ENCODE measurements at regions not wholly inside any gene's neighbourhood (a gene's known extent, or its start where the extent isn't known, plus 50 kb on each side); places are given as distances from the start of the nearest gene placed in this dataset.

DNA sequence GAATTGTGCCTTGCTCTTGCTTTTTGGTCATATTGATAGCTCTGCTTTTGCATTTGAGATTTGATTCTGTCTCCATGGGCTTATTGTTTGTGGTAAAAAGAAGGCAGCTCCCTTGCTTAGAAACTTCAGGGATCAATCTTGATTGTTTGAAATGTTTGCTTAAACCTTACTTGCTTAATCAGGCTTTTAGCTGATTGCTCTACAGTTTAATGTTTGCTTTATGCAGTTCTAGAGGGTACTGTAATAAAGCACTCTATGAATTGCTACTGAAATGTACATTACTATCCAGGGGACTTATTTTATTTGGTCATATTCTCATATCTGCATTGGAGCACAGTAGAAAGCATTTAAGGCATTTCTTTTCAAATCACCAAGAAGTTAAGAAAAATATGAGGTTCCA lies 545.4 kb upstream of the HS3ST5 start:
- TF ChIP-seq, protein P1, sequence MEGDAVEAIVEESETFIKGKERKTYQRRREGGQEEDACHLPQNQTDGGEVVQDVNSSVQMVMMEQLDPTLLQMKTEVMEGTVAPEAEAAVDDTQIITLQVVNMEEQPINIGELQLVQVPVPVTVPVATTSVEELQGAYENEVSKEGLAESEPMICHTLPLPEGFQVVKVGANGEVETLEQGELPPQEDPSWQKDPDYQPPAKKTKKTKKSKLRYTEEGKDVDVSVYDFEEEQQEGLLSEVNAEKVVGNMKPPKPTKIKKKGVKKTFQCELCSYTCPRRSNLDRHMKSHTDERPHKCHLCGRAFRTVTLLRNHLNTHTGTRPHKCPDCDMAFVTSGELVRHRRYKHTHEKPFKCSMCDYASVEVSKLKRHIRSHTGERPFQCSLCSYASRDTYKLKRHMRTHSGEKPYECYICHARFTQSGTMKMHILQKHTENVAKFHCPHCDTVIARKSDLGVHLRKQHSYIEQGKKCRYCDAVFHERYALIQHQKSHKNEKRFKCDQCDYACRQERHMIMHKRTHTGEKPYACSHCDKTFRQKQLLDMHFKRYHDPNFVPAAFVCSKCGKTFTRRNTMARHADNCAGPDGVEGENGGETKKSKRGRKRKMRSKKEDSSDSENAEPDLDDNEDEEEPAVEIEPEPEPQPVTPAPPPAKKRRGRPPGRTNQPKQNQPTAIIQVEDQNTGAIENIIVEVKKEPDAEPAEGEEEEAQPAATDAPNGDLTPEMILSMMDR (IDR thresholded peaks at IDR 0.05), result no peak
- TF ChIP-seq POLR2AphosphoS5 (IDR thresholded peaks at IDR 0.05; ENCODE audit: low read depth, low read length), result no peak
- no peak for TF ChIP-seq TCF7L2 (IDR thresholded peaks at IDR 0.05; ENCODE audit: low read depth, low read length)
- TF ChIP-seq, protein P2, sequence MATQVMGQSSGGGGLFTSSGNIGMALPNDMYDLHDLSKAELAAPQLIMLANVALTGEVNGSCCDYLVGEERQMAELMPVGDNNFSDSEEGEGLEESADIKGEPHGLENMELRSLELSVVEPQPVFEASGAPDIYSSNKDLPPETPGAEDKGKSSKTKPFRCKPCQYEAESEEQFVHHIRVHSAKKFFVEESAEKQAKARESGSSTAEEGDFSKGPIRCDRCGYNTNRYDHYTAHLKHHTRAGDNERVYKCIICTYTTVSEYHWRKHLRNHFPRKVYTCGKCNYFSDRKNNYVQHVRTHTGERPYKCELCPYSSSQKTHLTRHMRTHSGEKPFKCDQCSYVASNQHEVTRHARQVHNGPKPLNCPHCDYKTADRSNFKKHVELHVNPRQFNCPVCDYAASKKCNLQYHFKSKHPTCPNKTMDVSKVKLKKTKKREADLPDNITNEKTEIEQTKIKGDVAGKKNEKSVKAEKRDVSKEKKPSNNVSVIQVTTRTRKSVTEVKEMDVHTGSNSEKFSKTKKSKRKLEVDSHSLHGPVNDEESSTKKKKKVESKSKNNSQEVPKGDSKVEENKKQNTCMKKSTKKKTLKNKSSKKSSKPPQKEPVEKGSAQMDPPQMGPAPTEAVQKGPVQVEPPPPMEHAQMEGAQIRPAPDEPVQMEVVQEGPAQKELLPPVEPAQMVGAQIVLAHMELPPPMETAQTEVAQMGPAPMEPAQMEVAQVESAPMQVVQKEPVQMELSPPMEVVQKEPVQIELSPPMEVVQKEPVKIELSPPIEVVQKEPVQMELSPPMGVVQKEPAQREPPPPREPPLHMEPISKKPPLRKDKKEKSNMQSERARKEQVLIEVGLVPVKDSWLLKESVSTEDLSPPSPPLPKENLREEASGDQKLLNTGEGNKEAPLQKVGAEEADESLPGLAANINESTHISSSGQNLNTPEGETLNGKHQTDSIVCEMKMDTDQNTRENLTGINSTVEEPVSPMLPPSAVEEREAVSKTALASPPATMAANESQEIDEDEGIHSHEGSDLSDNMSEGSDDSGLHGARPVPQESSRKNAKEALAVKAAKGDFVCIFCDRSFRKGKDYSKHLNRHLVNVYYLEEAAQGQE (IDR thresholded peaks at IDR 0.05; ENCODE audit: insufficient read depth in 1 of 2, low read depth in 2 of 2, low read length in 1 of 2), result no peak
